Suprapubic skin (tissue), 4 donors: ENCODE measurements at regions not wholly inside any gene's neighbourhood (a gene's known extent, or its start where the extent isn't known, plus 50 kb on each side); places are given as distances from the start of the nearest gene placed in this dataset.

Source experiments
- CTCF ChIP-seq, 2 donors: fragments of 200-600 bp in 1 of 2; fragments of 450-650 bp in 1 of 2; sonication (generic) in 1 of 2; IDR thresholded peaks; one replicate each; pipeline ENCODE4 v1.5.1; 2016 to 2019; ENCODE audit warnings: antibody characterized with exemption in 2 of 2, mild to moderate bottlenecking in 1 of 2, moderate library complexity in 1 of 2
- EP300 ChIP-seq: sonication (generic); formaldehyde crosslinking; IDR thresholded peaks from one replicate; pipeline ENCODE4 v1.6.1; 2017; ENCODE audit warnings: antibody characterized with exemption
- POLR2A ChIP-seq, 2 donors: fragments of 450-650 bp; IDR thresholded peaks; one replicate each; pipeline ENCODE4 v1.6.1; 2017; ENCODE audit warnings: antibody characterized with exemption in 2 of 2, mild to moderate bottlenecking in 2 of 2, moderate library complexity in 2 of 2
- POLR2AphosphoS5 ChIP-seq, 3 donors: sonication (generic); formaldehyde crosslinking; IDR thresholded peaks; one replicate each; pipeline ENCODE4 v1.6.1; 2017; ENCODE audit warnings: antibody characterized with exemption in 3 of 3

- TF ChIP-seq CTCF (IDR thresholded peaks at IDR 0.05): no peak
- no peak for TF ChIP-seq POLR2A (IDR thresholded peaks at IDR 0.05)
- no peak for TF ChIP-seq POLR2AphosphoS5 (IDR thresholded peaks at IDR 0.05)
- no peak for TF ChIP-seq EP300
These were observed 616.6 kb downstream of the SLC16A7 start for GRCh38 chr12:60212159-60213000.
